HEK293 (cell line): ENCODE measurements at regions not wholly inside any gene's neighbourhood (a gene's known extent, or its start where the extent isn't known, plus 50 kb on each side); places are given as distances from the start of the nearest gene placed in this dataset.

Source experiments
- CTCF ChIA-PET: fragments of 350-600 bp; formaldehyde crosslinking; extraction: SDS; loops from one replicate; lab custom pipeline; 2021; ENCODE audit warnings: antibody characterized with exemption; lab: Yijun Ruan, JAX
- POLR2A ChIA-PET: fragments of 300-600 bp; formaldehyde crosslinking; extraction: SDS; loops from one replicate; lab custom pipeline; 2020; ENCODE audit warnings: antibody characterized with exemption, inconsistent platforms; lab: Yijun Ruan, JAX
- H3K27ac ChIP-seq: fragments of 200-500 bp; sonication (Bioruptor generic); 2 replicates; pipeline ENCODE4 v1.5.1; 2014; ENCODE audit warnings: low read depth, low read length, control low read depth, inconsistent platforms; ENCODE audit errors: extremely low read depth
- H3K36me3 ChIP-seq, 2 experiments: fragments of 200-500 bp in 1 of 2; sonication (Bioruptor generic) in 1 of 2; 1 replicate in 1 of 2; 2 replicates in 1 of 2; pipeline ENCODE4 v1.5.1; 2014 to 2017; ENCODE audit warnings: inconsistent platforms in 2 of 2, low read length in 2 of 2; ENCODE audit not compliant: control insufficient read depth in 2 of 2, insufficient read depth in 1 of 2
- H3K4me1 ChIP-seq: fragments of 200-500 bp; sonication (Bioruptor generic); 2 replicates; pipeline ENCODE4 v1.5.1; 2014; ENCODE audit warnings: mild to moderate bottlenecking, low read length, inconsistent platforms; ENCODE audit not compliant: control insufficient read depth, insufficient read depth
- H3K4me3 ChIP-seq: 2 replicates; pipeline ENCODE4 v1.5.1; 2011; ENCODE audit warnings: low read depth, mild to moderate bottlenecking, control low read depth, low read length, moderate library complexity
- H3K9me3 ChIP-seq: fragments of 200-500 bp; sonication (Bioruptor generic); 2 replicates; pipeline ENCODE4 v1.5.1; 2014; ENCODE audit warnings: low read depth, low read length, inconsistent platforms; ENCODE audit not compliant: control insufficient read depth, insufficient read depth
- BCL6B ChIP-seq: fragments of 450-650 bp; formaldehyde crosslinking; IDR thresholded peaks from 2 replicates; pipeline ENCODE4 v1.5.1; 2017; ENCODE audit warnings: missing biosample characterization, missing genetic modification characterization
- ELK4 ChIP-seq: IDR thresholded peaks from 2 replicates; pipeline ENCODE4 v1.6.1; 2011; ENCODE audit warnings: mild to moderate bottlenecking, low read depth, low read length, borderline replicate concordance
- ZBTB11 ChIP-seq: fragments of 450-650 bp; formaldehyde crosslinking; conservative IDR thresholded peaks from 2 replicates; pipeline ENCODE4 v1.5.1; 2016; ENCODE audit warnings: low read depth, missing biosample characterization, missing genetic modification characterization
- ZNF148 ChIP-seq: fragments of 450-650 bp; formaldehyde crosslinking; IDR thresholded peaks from 2 replicates; pipeline ENCODE4 v1.5.0; 2017; ENCODE audit warnings: missing biosample characterization, missing genetic modification characterization, borderline replicate concordance
- ZNF354C ChIP-seq: fragments of 450-650 bp; formaldehyde crosslinking; IDR thresholded peaks from 2 replicates; pipeline ENCODE4 v1.5.1; 2016; ENCODE audit warnings: missing biosample characterization, missing genetic modification characterization, low read depth, borderline replicate concordance
- ZNF433 ChIP-seq: fragments of 450-650 bp; formaldehyde crosslinking; IDR thresholded peaks from 2 replicates; pipeline ENCODE4 v1.5.1; 2016; ENCODE audit warnings: missing biosample characterization, missing genetic modification characterization, low read depth
- ZNF449 ChIP-seq: fragments of 450-650 bp; formaldehyde crosslinking; IDR thresholded peaks from 2 replicates; pipeline ENCODE4 v1.5.1; 2017; ENCODE audit warnings: missing biosample characterization, mild to moderate bottlenecking, missing genetic modification characterization, moderate library complexity
- ZNF580 ChIP-seq: fragments of 450-650 bp; formaldehyde crosslinking; IDR thresholded peaks from 2 replicates; pipeline ENCODE4 v1.5.1; 2016; ENCODE audit warnings: missing biosample characterization, missing genetic modification characterization
- ZSCAN18 ChIP-seq: fragments of 450-650 bp; formaldehyde crosslinking; IDR thresholded peaks from 2 replicates; pipeline ENCODE4 v1.5.1; 2016; ENCODE audit warnings: missing biosample characterization, missing genetic modification characterization

- POLR2A ChIA-PET, result no interaction called here
Observed at GRCh38 chr2:108082978-108083377, 96.7 kb downstream of the SLC5A7 start.

GRCh38 chr2:108084311-108084710 lies 98.0 kb downstream of the SLC5A7 start:
- CTCF ChIA-PET, result interaction anchor here (0.6 kb wide), 2 partner anchors 308 to 751 kb away, joined by 4 to 5 read pairs; no protein-coding TSS in a partner anchor
- Histone ChIP-seq H3K4me1 (no peaks in the 10 kb centered on the region), H3K4me3 (no peak overlapping the region), H3K27ac (no peak overlapping the region), H3K36me3 (no peaks in the 10 kb centered on the region), H3K9me3 (no peaks in the 10 kb centered on the region)
- POLR2A ChIA-PET, result no interaction called here
- TF ChIP-seq BCL6B (tag by site-specific recombination) (no peak), ZNF449 (tag by site-specific recombination) (no peak), ZNF433 (tag by site-specific recombination) (no peak), ZNF580 (no peak), ZNF354C (no peak), ZNF148 (no peak), ELK4 (no peak)

More at GRCh38 chr2:108082978-108083377, 96.7 kb downstream of the SLC5A7 start:
- CTCF ChIA-PET, result no interaction called here
- Histone ChIP-seq H3K4me1 (no peaks in the 10 kb centered on the region), H3K27ac (no peak overlapping the region), H3K4me3 (no peak overlapping the region), H3K36me3 (no peaks in the 10 kb centered on the region), H3K9me3 (no peaks in the 10 kb centered on the region)
- no peak for TF ChIP-seq ZSCAN18
- TF ChIP-seq ZBTB11, result no peak
